HG02852 (cell line): ENCODE measurements at regions not wholly inside any gene's neighbourhood (a gene's known extent, or its start where the extent isn't known, plus 50 kb on each side); places are given as distances from the start of the nearest gene placed in this dataset.

Experiments used
- ATAC-seq: cut with Tn5 transposase; IDR thresholded peaks from one replicate; pipeline ENCODE4 v1.9.1; 2021; ENCODE audit warnings: mild to moderate bottlenecking, moderate library complexity; ENCODE audit not compliant: unreplicated experiment

DNA sequence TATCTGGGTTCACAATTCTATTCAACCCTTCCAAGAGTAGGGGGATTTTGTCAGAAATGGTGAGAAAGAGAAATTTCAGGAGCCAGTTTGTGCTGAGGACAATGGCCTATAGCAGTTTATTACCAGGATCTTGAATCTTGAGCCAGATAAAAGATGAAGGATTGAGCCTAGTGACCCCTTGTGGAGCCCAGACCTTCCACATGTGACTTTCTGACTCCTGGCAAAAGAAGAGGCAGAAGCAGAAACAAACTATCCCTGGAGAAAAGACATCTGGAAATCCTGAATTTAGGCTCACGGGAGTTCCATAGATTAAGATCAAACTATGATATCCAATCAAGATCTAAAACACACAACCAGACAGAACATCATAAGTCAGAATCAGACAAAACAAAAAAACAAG, 60.9 kb upstream of the CHRM2 start:
- ATAC-seq: no peak

DNA sequence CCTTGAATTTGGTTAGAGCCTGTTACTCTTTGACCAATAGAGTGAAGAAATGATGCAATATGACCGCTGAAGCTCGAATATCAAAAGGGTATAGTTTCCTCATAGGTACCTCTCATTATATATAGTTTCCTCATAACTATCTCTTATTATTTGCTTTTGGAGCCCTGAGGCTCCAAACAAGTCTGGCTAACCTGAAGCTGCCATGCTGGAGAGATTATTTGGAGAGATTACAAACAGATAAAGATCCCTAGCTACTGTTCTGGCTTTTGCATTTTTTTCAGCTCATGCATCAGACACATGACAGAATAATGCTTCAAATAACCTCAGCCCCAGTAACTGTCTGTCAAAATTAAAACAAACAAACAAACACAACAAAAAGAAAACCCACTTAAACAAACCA, 65.4 kb upstream of the CHRM2 start:
- no peak for ATAC-seq

DNA sequence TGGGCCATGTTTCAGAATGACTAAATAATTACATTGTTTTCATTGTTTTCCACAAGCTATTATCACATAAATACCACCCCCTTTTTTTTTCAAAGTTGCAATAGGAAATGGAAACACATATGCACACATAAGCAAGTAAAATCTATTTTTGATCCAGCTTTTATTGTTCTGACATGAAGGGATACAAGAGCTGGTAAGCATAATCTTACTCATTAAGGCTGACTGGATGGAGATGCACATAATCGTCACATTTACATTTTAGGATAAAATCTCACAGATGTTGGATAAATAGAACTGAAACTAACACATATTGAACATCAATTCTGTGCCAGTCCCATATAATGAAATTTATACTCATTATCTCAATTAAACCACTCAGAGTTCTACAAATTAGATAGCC, 84.5 kb upstream of the CHRM2 start:
- no peak for ATAC-seq

DNA sequence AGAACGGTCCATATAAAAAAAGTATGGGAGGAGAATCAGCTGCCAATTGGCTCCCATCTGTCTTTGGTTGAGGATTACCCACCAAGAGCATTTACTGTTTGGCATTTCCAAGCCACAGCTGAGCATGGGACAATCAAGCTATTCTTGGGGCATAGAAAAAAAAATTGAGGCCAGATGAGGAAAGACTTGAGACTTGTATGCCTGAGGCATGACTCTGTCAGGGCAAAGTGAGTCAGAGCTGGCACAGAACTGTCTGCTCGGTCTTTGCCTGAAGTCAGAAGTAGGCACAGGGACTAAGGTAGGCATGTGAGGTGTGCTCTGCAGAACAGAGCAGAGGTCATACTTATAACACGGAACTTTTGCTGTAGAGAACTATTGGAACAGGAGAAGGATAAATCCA, 126.5 kb upstream of the CHRM2 start:
- no peak for ATAC-seq

DNA sequence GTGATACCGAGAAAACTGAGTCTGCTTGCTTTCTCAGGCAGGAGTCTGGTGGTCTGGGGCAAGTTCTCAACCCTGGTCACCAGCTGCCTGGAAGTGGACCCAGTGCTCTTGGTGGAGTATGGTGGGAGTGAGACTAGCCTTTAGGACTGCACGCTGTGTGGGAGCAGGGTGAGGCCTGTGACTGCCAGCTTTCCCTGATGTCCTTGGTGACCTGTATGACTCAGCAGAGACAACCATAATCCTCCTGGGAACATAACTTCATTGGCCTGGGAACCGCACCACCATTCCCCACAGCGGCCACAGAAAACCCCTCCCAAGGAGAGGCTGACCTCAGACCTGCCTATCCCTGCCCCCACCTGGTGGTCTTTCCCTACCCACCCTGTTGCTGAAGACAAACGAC, 139.5 kb upstream of the CHRM2 start:
- ATAC-seq: no peak

DNA sequence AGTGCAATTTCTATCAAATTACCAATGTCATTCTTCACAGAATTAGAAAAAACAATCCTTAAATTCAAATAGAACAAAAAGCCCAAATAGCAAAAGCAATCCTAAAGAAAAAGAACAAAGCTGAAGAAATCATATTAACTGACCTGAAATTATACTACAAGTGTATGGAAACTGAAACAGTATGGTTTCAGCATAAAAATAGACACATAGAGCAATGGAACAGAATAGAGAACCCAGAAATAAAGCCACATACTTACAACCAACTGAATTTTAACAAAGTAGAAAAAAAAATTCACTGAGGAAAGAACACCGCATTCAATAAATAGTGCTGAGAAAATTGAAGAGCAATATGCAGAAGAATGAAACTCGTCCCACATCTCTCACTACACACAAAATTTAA, 142.0 kb upstream of the CHRM2 start:
- ATAC-seq: no peak

DNA sequence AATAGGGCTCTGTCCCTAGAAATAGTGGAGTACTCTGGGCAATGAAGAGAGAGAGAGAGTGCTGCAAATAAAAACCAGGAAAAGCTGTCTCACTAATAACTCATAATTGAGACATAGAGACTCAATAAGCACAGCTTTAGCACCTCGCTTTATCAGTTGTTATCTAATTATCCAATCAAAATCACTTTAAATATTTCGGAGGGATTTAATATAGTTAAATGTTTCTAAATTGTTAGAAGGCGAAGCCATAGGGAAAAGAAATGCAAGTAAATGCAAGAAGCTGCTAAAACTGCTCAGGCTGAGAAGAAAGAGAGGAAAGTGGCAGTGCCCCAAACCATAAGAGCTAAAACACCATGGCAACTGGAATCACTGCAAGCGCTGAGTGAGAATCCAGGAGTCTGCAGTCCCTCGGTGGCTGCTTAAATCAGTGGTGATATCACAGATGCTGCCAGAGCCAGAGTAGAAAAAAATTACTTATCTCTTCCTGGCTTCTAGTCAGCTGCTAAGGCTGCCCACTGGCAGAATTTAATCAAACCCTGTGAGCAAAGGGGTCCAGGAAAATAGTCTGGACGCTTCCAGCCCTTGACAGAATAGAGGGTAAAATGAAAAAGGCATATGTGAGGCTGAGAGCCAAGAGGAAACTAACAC, 150.4 kb upstream of the CHRM2 start:
- ATAC-seq: no peak

DNA sequence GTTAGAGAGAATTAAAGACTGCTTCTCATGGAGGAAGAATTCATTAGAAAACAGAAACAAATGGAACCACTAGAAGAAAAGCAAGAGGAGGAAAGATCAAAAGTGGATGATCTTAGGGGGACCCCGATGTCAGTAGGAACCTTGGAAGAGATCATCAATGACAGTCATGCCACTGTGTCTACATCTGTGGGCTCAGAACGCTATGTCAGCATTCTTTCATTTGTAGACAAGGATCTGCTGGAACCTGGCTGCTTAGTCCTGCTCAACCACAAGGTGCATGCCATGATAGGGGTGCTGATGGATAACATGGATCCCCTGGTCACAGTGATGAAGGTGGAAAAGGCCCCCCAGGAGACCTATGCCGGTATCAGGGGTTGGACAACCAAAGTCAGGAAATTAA, 154.4 kb upstream of the CHRM2 start:
- ATAC-seq: no peak

DNA sequence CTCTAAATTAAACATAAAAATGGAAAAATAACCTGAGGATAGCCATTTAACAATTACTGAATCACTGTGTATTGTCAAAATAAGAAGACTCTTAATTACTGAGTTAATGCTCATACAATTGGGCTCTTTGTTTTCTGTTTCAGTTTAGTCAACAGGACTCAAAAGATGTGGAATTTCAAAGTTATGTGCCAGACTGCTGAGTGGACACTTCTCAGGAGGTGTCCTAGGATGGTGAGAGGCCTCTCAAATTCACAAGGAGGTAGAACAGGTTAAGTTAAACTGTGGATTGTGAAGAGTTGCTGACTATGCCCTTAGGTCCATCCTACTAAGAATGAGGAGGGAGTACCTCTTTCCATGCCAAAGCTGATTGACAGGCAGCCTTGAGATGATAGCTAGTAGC, 157.7 kb upstream of the CHRM2 start:
- no peak for ATAC-seq

DNA sequence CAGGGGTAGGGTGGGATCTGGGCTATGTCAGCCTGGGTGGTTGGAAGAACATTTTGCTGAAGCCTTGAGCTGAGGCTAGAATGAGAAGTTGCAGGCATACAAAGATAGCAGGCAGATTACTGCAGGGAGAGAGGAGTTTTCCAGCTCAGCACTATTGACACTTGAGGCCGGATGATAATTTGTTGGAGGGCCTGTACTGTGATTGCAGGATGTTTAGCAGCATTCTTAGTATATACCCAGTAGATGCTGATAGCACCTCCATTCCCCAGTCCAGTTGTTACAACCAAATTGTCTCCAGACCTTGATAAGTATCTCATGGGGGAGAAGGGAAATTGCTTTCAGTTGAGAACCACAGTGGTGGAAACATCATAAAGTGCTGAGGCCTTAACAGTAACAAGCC, 158.6 kb upstream of the CHRM2 start:
- no peak for ATAC-seq

DNA sequence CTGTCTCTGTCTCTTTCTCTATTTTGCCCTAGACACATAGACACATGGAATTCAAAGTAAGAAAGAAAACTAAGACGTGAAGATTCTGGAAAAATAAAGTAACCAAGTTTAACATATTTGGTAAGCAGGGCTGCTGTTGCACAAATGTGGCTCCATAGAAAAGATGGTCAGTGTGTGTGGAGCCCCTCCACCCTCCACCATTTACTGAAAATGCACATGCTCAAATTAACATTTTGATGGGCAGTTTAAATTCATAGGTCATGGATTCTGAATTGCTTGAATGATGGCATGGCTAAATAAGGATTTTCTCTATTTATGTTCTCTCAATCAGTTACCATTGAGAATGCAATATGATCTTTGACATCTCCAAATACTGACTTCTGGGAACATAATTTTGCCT, 165.5 kb upstream of the CHRM2 start:
- ATAC-seq: no peak

DNA sequence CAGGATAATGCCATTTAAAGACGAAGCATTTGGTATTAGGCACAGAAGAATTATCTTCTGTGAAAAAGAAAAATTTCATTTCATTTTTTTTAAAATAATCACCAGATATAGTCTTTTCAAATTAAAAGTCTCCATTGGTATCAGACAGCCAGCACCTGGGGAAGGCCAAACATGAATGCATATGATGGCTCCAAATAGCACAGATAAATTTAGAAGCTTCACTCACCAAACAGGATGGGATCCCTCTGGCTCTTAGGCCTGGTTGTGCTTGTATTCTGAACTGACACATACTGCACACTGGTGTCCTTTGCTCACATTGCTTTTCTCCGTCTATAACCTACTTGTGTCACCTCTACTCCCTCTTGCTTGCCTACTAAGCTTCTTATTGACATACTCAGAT, 169.5 kb upstream of the CHRM2 start:
- no peak for ATAC-seq

DNA sequence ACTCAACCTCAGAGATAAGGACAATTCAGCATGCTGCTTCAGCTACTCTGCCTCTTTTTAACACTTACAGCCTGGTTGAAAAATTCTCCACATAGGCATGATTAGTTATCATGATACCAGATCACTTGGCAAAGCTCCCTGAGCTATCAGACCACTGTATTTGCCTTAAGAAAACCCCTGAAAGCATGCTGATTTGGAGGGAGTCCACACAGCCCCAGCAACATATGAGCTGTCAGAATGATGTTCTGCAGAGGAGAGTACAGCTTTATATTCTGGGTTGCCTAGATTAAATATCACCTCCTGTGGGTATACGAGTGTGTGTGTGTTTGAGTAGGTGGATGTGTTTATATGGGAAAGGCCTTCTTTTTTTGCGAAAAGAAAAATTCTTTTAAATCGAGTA, 170.2 kb upstream of the CHRM2 start:
- ATAC-seq: no peak

DNA sequence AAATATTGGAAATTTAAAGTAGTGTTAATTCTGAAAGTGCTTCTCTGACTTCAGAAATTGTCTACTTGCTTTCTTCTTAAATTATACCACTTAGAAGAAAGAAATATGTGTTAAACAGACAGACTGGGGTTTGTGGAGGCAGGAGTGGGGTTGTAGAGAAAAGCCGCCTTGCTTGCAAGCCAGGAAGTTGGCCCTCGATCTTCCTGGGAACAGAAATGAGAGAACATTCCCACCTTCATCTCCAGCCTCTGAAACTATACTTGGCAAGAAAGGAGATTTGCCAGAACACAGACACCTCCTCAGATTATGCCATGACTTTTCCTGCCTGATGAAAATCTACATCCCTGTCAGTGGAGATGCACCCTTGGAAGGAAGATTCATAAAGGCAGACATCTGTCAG, 171.2 kb upstream of the CHRM2 start:
- no peak for ATAC-seq

DNA sequence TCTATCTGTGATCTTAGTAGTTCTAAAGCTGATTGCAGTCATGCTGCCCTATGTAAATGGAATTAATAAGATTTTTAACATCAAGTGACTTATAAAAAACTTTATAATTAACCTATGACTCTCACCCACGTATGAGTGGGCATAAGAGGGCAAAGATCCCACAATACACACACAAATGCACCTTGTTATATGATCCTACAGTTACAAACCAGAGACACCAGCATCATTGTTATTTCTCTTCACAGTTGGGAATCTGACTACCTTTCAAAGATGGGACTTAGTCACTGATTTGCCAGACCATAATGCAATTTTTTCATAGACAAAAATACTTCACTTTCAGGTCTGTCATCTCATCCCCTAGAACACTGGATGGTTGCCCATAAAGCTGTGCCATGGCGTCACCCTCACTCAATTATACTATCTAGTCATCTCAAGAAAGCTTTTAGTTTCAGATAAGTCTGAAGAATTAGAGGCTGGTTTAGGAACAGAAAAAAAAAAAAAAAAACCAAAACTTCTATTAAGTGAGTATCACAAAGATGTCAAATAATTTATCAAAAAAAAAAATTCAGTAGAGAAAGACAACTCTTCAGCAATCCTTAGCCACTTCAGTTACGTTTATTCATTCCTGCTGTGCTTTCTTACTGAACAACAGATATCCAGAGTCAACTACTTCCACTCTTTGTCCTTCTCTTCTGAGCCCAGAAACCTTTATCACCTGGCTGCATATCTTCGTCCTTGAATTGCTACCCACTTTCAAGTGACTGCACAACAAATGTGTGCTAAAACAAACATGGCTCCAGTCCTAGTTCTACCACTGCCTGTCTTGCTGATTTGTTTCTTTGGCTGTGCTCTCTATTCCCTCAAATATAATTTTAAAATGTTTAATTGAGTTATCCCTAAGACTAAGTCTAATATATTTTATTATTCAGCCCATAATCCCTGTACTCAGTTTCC, 175.0 kb upstream of the CHRM2 start:
- no peak for ATAC-seq

DNA sequence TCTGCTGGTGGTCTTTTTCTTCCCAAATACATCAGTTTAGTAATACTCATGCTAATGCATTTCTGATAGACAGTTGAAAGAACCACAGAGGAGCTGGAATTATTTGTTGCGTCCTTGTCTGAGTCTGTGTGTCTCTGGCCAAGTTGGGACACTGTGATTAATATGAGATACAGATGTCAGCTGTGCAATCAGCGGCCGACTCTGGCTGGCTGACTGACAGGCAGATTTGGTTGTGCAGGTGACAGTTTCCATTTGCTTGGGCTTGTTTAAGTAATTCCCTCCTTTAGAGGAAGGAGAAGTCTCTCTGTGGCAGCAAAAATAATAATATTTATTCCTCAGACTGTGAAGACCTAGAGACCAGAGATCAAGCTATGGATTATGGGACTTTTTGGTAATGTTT, 176.2 kb upstream of the CHRM2 start:
- no peak for ATAC-seq

DNA sequence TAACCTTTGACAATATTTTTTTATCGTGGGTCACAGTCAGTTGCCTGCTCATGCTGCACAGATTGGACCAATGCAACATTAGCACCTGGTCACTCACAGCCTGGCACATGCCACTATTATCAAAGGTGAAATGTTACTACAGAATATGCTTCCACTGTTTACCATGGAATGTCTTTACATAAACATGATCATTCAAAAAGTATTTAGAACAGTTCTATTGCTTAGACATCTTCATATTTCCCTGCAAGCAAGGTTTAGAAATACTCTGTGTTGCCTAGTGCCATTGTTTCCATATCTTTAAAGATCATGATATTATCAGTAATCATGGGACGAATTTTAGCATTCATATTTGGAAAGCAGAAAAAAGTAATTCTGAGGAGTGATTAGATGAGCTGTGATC, 179.9 kb upstream of the CHRM2 start:
- no peak for ATAC-seq

DNA sequence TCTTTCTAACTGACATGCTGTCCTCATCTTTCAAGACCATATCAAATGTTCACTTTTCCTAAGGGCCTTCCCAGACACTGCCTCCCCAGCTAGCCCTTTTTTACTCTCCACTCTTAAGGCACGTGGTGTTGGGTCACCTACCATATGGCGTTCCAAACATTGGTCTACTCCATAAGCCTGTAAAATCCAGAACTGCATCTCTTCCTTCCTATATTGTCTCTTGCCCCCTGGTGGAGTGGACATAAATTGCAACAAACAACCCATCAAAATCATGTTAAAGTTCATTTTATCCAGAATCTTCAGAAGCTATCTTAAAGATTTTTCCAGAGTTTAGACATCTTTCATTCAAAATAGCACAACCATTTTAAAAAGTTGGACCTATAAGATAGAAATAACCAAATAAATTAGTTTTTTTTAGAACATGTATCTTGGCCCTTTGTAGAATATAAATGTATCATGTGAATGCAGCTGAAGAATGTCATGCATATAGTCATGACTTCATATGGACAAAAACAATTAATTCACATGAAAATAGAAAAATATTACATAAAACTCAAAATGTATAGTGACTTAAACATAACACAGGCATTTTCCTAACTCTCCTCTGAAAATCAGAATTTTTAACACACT, 180.6 kb upstream of the CHRM2 start:
- ATAC-seq: no peak

DNA sequence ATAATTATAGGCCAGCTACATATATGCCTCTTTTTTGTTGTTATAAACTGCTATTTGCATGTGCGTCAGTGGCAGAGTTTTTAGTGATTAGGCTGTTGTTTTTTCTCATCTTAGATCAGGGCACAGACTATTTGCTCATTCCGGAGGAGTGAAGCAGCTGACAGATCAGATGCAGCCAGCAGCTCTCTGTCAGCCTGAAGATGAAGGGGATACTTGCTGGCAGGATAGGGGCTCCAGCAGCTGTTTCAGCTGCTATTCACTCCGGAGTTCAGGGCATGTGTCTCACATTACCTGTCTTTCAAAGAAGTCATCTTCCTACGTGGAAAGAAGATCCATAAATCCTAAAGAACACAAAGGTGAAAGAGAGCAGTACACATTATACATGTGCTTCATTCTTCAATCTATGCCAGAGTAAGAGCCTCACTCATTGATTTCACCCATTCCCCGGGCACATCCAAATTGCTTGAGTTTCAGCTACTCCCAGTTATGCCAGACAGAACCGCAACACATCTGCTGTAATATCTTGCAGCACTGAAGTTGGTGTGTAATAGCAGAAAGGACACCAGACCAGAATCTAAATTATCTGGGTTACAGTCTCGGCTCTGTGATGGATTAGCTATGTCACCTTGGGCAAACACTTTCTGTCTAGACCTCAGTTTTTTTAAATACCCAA, 182.8 kb upstream of the CHRM2 start:
- no peak for ATAC-seq

DNA sequence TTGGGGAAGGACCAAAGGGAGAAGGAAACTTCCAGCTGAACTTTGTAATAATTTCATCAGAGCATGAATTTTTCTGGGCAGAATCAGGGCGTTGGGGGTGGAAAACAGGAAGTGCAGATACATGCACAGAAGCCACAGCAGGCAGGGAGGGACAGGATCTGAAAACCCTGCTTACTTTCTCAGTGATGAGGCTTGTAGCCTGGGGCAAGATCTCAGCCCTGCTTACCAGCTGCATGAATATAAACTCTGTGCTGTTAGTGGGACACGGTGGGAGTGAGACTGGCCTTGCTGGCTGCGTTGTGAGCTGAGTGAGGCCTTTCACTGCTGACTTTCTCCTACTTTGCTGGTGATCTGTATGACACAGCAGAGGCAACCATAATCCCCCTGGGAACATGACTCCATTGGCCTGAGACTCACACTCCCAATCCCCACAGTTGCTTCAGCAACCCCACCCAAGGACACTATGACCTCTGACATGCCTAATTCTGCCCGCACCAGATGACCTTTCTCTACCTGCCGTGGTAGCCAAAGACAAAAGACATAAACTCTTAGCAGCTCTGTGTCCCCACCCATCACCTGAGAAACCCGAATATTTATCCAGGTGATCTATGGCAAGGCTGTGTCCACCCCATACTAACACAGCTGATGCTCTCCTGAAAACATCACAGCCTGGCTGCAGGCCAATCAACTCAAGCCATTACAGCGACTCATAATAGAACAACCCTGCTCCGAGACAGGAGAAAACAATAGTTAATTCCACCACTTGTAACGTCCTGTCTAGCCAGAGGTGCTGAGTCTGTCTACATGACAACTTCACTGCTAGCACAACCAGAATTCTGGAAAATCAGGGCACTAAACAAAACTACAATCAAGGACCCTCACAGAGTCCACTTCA, 190.7 kb upstream of the CHRM2 start:
- peak; percentile 51 for ATAC-seq

DNA sequence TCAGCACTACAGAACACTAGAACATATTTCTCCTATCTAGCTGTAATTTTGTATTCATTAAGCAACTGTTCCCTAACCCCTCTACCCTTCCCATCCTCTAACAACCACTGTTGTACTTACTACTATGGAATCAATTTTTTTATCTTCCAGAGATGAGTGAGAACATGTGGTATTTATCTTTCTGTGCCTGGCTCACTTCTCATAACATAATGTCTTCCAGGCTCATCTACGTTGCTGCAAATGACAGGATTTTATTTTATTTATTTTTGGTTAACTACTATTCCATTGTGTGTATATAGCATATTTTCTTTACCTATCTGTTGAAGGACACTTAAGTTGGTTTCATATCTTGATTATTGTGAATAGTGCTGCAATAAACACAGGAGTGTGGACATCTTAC, 200.9 kb upstream of the CHRM2 start:
- ATAC-seq: no peak
